ENCODE measurements at regions not wholly inside any gene's neighbourhood (a gene's known extent, or its start where the extent isn't known, plus 50 kb on each side); places are given as distances from the start of the nearest gene placed in this dataset.
A peak's percentile ranks its signal among the peaks of the same experiment; 100 is the strongest.
"Not testable (repeated sequence)": the region's sequence is repeated elsewhere in the genome, so short reads cannot be mapped to it uniquely, and the experiment has no call there.

DNA sequence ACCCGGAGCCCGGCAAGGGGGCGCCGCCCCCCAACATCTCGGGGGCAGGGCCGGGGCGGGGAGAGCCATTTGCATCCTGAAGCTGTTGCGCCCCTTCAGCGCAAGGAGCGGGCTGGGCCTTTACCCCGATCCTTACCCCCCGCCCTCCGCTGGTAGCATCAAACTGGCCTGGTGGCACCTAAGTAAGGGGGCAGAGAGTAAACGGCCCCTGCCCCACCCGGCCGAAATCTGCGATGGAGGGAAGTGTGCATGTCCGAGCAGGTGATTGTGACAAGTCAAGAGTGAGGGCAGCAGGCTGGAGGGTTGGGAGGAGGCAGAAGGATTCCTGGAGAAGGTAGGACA, 101.2 kb downstream of the ESM1 start:
- no peak for DNase-seq (ENCODE audit: low spot score)

DNA sequence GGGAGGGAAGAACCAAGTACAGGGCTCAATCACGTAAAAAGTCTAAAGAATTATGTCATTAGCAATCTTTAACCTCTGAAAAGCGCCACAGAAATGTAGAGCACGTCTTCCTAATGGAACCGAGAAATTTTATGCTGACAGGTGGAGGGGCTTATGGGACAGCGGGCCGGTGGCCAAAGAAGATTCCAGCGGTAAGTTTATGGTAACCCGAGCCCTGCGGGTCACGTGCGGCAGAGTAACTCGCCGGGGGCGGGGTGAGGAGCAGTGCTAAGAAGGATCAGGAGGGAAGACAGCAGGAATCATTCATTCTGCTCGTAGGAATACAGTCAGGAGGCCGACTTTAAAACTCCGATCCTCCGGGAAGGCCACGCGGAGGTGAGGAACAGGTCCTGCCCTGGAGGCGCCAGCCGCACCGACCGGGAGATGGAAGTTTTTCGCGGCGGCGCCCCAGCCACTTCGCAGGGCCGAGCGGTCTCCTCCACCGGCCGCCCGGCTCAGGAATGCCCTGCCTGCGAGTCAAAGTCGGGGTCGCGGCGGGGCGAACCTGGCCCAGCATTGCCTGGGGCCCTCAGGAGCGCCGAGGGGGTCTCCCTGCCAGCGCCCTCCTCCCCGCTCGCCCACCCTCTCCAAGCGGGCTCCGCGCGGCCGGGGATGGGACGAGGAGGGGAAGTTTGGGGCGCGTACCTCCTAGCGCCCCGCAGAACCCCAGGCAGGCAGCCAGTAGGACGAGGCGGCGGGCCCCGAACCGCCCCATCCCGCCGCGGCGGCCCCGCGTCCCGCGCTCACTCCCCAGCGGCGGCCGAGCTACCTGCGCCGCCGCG, 101.8 kb downstream of the ESM1 start:
- DNase-seq (ENCODE audit: low spot score): no peak

- DNase-seq (ENCODE audit: low spot score): no peak
Observed at GRCh38 chr5:54882841-54883240, 102.6 kb downstream of the ESM1 start.

- DNase-seq (ENCODE audit: low spot score): no peak
Observed at GRCh38 chr5:54882101-54882500, 103.3 kb downstream of the ESM1 start.

- DNase-seq (ENCODE audit: low spot score): peak; percentile 42
Observed at GRCh38 chr5:54881286-54882005, 103.9 kb downstream of the ESM1 start.

GRCh38 chr5:54876976-54877375, 108.4 kb downstream of the ESM1 start:
- DNase-seq (ENCODE audit: low spot score): no peak

DNA sequence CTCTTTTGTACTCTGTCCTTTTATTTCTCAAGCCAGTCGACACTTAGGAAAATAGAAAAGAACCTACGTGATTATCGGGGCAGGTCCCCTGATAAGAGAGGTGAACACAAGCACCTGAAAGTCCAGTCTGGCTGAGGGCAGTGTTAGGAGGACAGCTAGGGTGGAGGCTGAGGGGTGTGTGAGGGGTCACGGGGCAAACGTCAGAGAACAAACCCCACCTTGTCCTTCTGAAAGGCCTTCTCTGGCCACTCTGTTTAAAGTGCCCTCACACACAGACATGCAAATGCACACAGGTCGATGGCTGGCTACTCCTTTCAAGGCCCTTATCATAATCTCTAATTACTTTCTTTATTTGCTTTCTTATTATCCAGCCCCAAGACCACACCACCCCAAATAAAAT, 108.8 kb downstream of the ESM1 start:
- no peak for DNase-seq (ENCODE audit: low spot score)

GRCh38 chr5:54874337-54875021, 110.9 kb downstream of the ESM1 start:
- no peak for DNase-seq (ENCODE audit: low spot score)

DNA sequence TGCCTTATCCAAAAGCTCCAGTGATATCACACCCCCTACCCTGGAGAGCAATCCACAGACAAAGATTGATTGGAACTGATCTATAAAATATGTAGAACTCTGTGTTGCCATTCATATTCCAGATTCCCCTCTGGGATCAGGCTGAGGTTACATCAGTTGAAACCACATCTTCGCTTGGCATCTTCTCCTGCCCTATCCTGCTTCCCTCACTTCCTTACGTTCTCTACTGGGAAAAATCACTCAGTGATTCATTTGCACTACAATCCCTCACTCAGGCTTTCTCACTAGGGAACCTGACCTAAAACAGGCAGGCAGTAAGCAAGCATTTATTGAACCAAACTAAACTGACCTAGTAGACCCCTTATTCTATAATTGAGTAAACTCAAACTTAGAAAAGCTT, 111.7 kb downstream of the ESM1 start:
- no peak for DNase-seq (ENCODE audit: low spot score)

GRCh38 chr5:54872810-54873209, 112.6 kb downstream of the ESM1 start:
- DNase-seq (ENCODE audit: low spot score): no peak

DNA sequence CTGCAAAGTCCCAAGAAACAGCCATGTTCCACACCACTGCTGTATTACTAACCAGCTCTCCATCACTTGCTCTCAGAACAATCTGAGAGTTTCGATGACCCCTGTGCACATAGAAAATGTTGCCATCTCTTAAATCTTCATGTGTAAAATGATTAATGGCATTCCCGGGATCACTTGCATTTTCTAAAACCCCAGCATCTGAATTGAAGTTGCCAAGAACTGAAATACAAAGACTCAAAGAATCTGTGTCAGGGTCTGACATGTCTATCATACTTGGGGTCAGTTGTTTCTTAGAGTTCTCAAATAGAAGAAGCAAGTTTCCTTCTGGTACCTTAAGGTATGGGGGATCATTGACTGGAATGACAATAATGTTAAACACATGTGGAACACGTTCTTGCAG, 115.1 kb downstream of the ESM1 start:
- DNase-seq (ENCODE audit: low spot score): no peak

DNA sequence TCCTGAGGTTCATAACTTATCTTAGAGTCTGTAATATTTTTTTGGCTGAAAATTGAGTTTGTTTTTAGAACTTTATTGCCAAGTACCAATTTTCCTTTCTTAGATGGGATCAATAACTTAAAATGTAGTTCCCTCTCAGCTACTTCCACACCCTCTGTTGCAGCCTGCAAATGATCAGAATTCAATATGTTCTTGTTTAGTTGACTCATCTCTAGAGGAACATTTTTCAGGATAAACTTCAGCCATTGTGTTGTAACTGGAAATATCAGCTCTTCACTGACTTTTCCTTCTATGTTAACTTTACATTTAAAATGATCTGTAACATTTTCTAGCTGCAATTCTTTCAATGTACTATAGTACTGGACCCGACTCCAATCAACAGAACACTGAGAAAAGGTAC, 115.7 kb downstream of the ESM1 start:
- no peak for DNase-seq (ENCODE audit: low spot score)

DNA sequence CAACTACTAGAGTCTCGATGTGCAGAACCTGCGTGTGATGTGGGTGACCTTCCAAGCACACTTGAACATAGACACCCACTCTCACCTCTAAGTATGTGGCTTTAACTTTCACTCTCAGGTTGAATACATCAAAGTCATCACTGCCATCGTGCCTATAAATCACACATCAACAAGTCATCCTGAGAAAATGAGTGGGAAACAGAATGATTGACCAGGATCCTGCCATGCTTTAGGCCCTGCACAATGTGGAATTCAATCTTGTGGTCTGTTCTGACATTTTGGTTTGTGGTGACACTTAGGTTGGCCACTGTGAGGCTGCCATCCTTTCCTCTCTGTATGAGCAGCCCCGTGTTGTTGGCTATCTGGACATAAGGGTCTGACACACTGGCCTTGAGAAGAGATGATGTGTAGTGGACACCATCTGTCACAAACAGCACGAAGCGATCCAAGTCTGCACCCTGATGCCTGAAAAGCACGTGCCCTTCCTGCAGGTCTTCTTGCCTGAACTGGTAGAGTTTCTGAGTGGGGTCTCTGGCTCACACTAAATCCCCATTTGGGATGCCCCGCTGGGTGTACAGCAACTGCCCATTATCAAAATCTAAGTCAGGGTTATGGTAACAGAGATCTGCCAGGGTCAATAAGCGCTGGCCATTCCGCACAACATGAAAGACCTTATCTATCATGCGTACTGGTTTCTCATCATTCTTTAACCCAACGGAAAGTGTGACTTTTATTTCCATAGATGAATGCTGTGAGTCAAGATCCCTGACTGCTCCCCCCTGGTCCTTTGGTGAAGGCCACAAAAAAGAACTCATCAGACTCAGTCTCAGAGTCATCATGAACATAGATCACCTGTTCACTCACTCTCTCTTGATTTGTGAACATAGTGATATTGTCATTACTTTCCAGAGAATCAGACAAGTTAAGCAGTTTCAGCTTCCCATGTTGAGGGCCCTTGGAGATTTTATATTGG, 116.6 kb downstream of the ESM1 start:
- no peak for DNase-seq (ENCODE audit: low spot score)

DNA sequence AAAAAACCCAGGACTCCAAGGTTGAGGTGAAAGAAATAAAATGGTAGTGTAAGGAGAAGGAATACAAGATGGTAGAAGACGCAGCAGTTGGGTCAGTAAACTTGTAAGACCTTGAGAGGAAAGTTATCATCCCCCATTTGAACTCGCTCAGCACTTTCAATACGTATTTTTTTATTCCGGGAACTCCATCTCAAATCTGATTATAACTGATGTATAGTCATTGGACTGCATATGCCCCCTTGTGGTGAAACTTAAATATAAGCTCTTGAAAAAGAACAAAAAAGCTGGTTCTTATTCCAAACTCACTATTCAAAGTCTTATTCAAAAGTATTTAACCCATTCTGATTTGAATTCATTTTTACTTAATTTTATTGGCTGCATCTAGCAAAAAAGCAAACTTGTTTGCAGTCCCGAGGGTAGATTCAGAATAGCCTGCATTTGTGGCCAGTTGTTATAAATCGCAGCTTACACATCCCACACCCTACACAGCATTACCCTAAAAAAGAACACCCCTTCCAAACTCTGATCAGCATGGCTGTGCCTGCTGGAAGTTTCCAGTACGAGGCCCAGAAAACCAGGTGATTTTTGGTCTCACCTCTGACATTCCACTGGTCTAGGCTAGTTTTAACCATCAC, 118.0 kb downstream of the ESM1 start:
- peak; percentile 58 for DNase-seq (ENCODE audit: low spot score)

DNA sequence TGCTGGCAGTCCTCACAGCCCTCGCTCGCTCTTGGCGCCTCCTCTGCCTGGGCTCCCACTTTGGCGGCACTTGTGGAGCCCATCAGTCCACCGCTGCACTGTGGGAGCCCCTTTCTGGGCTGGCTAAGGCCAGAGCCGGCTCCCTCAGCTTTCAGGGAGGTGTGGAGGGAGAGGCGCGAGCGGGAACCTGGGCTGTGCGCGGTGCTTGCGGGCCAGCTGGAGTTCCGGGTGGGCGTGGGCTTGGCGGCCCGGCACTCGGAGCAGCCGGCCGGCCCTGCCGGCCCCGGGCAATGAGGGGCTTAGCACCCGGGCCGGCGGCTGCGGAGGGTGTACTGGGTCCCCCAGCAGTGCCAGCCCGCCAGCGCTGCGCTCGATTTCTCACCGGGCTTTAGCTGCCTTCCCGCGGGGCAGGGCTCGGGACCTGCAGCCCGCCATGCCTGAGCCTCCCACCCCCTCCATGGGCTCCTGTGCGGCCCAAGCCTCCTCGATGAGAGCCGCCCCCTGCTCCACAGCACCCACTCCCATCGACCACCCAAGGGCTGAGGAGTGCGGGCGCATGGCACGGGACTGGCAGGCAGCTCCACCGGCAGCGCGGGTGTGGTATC, 120.4 kb downstream of the ESM1 start:
- not testable (repeated sequence) for DNase-seq (ENCODE audit: low spot score)

DNA sequence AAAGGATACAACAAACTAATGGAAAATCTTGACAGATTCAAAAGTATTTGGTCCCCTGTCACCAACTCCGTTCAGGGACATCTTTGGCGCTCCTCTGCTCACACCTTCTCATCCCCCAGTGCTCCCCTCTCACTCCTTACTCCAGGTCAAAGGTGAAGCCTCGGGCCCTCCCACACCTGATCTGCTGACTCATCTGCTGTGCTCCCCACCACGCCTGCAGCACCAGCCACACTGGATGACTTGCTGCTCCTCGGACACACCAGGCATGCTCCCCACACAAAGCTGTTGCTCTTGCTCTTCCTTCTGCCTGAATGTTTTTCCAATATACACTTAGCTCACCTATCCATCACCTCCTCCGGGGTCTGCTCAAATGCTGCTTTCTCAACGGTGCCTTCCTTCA, 123.4 kb downstream of the ESM1 start:
- DNase-seq (ENCODE audit: low spot score): no peak

DNA sequence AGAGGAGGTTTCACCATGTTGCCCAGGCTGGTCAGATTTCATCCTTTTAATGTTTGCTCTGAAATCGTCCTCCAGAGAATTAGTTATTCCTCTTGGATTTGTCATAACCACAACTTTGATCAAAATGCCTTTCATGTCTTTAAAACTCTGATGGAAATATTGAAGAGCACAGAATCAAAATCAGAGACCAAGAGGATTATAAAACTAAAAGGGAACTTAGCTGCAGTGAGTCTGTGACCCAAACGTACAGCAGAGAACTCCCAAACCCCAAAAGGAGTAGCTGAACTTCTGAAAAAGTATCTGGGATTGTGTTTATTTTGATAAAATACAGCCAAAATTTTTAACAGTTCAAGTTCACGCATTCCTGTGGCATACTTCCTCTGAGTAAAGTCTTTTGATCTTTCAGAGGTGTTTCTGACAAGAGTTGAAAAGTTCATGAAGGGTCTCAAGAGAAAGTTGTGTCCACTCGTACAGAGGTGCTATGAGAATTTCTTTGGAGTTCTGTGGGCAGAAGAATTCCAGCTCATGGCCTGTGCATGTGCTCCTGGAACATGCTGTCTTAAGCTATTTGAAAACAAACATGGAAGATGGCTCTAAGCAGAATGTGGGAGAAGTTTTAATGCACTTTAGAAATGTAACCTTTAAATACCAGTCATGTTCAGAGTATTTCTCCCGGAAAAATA, 124.0 kb downstream of the ESM1 start:
- no peak for DNase-seq (ENCODE audit: low spot score)

- DNase-seq (ENCODE audit: low spot score): no peak
Observed at GRCh38 chr5:54860321-54860720, 125.1 kb downstream of the ESM1 start.

GRCh38 chr5:54859316-54859715, 126.1 kb downstream of the ESM1 start:
- DNase-seq (ENCODE audit: low spot score): no peak

- no peak for DNase-seq (ENCODE audit: low spot score)
Observed at GRCh38 chr5:54854883-54855581, 130.4 kb downstream of the ESM1 start.
